ENCODE measurements at regions not wholly inside any gene's neighbourhood (a gene's known extent, or its start where the extent isn't known, plus 50 kb on each side); places are given as distances from the start of the nearest gene placed in this dataset.

DNA sequence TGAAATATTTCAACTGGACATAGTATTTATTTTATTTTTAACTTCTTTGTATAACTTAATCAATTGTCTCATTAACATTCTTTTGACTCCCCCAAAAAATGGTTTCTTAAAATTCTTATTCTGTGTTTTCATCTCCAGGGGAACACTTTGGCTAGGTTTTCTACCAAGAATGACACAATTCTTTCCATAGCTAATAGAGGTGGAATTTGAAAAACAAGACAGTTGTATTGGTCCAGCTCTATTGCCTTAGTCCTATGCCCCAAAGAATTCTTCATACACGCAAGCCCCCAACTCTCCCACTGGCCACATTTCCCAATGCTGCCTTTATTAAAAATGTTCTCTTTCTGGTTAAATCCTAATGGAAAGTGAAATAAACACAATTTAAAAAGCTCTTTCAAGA, 104.7 kb upstream of the PKDCC start:
- no peak for DNase-seq

DNA sequence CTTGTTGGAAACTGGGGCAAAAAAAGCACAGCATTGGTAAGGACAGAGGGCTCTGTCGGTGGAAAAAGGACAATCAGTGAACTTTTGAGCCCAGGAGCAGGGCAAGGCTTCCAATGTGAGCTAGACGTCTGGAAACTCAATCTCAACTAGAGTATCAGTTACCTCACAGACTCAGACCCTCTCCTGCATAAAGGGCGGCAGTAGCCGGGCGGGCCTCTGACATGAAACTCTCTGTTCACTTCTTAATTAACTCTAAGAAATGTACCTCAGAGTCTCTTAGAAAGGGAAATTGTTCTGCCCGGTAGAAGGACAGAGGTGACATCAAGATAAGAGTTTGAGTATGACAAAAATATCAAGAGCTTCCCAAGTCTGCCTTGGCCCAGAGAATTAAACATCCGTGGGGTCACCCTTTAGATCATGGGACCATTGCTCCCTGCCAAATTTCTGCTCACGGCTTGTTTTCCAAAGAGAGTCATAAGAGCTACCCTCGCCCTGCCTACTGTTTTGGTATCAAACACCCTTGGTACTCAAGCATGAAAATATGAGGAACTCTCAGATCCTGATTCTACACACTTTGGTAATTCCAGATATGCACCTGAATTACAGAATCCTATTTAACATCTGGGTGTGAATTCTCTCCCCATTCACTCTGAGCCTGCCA, 103.5 kb upstream of the PKDCC start:
- DNase-seq, result no peak

DNA sequence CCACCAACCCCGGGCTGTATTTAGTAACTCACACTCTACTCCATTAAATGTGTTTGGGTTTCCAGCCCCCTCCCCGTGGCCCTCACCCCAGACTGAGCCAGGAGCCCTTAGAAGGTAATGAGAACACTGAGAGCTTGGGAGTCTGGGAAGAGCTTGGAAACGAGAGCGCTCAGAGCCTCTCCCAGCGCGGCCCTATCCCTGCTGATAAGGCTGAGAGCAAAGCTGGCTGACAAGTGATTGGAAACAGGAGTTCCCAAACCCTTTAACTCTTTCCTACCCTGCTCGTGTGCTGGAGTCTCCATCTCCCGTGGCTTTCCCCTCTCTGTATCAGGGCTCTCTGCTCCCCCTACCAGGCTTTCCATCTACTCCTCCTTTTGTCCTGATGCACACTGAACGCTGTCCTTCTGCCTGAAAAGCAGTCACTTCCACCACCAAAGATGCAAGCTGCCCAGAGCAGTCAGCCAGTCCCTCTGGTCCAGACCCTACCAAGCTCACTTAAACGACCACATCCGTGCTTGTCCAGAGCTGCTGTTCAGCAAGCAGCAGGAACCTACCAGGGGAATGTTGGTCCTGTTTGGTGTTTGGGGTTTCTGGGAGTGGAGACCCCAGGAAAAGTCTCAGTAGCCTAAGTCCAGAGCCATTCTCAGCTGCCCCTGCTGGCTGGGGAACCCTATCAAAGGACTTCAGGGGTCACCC, 100.0 kb upstream of the PKDCC start:
- DNase-seq, result no peak

DNA sequence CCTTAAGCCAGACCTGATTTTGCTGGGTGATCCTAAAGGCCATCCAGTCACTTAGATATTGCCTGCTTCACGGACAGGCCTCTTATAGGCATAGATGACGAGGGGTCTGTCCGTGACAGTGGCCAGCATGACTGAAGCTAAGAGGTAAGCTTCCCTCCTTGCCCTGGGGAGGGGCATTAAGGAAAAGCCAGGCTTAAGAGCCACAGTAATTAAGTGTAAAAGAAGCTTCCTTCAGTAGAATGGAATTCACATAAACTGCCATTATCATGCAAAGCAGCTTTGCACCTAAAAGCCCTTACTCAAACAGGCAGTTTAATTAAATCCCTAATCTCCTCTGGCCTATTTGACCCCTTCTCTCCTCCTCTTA, 99.4 kb upstream of the PKDCC start:
- DNase-seq, result no peak

DNA sequence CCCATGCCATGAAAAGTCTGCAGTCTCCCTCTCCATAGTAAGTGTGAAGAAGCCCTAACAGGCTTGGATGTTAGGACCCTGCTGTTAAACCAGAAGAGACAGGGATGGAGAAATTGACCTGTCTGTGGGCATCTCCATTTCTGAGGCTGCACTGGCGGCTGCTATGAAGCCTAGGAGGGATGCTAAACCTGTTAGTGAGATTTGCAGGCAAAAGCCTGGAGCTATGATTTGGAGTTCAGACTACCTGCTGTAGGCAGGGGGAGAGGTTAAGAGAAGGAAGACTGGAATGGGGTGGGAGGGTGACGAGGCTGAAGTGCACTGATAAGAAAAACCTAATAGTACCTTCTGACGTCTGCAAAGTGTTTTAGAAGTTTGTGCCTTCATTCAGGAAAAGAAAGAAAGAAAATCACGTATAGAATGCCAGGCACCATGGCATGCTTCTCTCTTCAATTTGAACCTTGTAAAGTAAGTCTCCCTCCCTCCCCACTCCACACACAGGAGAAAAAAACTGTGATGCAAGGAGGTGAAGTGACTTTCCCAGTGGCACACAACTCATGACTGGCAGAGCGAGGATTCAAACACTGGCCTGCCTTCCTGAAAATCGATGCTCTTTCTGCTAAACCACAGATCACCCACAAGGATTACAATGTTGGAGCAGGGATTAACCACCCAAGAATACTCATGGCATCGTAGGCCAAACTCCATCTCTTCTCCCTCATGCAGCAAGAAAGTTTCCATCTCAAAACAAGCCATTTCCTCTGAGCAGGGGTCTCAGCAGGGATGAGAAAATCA, 98.5 kb upstream of the PKDCC start:
- no peak for DNase-seq

DNA sequence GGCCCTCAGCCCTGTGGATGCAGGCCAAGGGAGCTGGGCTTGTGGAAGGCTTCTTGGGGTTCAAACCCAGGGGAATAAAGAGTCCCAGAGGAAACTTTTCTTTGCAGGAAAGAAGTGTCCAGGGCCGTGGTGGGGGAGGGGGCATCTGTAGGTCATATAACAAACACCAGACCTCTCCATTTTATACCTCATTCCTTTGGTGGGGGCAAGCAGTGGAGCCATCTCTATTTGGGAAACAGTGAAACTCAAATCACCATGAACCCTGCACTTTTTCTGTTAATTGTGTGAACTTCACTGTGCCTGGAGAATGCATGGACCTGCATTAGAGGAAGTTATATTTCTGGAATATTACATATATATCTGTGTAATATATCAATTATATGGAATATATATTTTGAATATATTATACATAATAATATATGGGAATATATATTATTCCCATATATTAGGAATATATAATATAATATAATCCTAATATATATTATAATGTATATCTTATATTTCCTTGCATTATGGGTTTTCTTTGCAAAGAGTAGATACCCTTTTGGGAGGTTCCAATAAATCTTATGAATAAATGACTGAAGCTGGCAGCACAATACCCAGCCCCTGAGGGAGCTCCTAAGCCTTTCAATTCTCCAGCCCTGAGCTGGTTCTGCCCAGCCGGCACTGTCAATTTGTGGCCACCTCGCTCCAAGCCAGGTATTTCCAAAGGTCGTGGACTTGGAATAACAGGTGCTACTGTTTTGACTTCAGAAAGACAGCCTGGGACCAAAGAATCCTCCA, 97.7 kb upstream of the PKDCC start:
- no peak for DNase-seq

DNA sequence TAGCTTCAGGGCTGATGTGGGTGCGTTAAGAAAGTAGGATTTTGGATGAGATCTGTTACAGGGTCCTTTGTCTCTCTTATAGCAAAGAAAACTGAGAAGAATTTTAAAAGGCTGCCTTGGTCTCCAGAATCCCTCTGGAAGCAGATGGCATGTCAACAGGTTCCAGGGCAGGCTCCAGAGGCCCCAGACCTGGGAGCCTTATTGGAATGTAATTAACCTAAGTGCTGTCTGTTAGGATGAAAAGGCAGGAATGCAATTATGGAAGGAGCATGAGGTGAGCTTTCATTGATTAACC, 97.2 kb upstream of the PKDCC start:
- no peak for DNase-seq

DNA sequence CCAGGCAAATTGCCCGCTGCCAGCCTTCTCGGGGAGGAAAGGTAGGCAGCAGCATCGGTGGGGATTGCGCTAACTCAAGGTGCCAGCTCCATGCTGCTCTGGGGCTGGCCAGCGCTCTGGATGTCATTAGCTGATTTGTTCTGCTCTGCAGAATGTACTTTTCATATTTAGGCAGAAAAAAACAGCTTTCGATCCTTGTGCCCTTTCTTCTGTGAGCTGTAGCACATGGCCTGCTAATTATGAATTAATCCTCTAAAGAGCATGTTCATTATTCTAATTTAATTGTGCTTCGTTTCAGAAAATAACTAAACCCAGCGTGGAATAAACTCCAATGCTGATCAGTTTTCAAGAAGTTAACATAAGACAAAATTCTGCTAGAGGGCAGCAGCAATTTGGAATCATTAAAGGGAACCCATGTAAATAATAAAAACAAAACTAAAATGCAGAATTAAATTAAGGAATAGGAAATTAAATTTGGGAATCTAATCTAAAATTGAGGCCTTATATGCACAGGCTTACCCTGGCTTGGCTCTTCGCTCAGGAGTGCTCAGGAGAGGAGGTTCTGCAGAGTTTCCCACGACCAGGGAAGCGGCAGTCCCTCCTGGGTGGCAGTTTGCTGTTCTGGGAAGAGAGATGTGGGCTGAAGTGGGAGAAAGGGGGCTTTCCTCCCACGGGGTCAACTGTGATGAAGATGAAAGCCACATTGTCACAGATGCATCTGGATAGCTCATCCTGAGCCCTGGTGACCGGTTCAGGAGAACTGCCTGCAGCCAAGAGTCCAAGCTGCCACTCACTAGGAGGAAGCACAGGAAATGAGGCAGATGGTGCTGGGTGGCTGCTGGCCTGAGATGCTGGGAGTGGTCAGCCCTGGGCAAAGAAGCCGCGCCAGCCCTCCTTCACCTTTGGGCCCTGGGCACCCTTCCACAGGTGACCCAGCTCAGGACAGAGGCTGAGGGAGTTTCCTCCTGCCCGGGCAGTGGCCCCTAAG, 93.2 kb upstream of the PKDCC start:
- no peak for DNase-seq

DNA sequence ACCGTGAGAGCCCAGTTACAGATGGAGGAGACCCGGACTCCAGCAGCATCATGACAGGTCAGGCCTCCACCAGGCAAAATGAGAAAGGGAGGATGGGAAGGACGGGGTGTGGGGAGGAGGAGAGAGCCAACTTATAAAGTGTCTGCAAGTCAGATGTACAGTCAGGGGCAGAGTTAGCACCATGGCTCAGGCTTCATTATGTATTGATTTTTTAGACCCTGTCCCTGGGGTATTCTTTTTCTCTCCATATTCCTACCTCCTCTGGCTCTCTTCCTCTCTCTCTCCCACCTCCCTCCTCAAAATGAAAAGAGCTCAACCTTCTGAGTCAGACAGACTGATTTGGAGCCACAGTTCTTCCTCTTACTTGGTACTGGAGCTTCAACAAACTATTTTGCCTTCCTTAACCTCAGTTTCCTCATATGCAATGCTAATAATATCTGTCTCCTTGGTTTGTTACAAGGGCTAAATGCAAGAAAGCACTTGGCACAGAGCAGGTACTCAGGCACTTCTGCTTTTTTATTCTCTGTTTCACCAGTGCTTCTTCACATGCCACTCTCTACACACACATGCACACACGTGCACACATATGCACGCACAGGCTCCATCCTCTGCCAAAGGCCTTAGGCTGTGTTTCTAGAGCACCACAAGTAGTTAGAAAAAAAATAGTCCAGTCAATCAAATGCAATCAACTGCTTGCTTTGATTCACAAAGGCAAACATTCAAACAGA, 92.3 kb upstream of the PKDCC start:
- no peak for DNase-seq

DNA sequence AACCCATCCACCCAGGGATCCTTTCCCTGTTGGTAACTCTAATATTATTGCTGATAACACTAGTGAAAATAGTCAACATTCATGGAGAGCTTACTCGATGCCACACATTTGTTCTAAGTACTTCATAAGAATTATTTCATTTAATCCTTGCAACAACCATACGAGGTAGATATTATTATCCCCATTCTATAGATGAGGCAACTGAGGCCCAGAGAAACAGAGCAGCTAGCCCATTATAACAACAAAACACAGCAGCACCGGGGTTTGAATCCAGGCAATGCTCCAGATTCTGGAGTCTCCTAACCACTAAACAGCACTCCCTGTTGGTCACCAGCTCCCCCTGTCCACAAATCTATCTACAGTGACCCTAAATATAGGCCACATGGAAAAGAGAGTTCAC, 90.4 kb upstream of the PKDCC start:
- DNase-seq, result no peak

DNA sequence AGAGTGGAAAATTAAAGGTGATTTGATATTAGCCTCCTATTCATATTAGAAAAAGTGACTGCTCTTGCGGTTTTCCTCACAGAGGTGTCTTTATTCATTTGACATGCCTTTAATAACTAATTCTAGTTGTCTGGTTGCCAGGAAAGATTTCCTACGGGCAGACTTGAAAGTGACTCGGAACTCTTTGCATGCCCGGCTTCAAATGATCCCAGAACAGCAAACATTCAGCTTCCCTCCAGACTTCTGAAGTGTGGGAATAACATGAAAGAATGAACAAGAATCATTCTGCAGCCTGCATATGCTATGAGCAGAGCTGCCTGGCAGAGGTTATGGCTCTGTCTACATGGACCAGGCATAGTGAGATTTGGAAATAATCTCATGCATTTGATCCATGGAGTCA, 89.6 kb upstream of the PKDCC start:
- DNase-seq, result no peak

DNA sequence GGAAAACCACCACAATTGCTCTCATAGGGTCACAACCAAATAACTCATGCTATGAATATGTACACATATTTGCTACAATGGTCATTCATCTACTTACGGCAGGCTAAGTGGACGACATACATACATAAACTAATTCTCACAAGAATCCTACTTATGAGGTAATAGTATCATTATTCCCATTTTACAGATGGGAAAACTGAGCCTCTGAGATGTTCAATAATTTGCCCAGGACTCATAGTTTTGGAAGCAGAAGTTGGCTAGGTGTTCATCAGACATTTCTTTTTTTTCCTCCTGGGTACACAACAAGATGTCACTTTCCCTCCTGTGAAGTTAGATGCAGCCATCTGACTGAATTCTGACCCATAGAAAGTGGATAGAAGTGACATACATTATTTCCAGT, 89.0 kb upstream of the PKDCC start:
- no peak for DNase-seq

DNA sequence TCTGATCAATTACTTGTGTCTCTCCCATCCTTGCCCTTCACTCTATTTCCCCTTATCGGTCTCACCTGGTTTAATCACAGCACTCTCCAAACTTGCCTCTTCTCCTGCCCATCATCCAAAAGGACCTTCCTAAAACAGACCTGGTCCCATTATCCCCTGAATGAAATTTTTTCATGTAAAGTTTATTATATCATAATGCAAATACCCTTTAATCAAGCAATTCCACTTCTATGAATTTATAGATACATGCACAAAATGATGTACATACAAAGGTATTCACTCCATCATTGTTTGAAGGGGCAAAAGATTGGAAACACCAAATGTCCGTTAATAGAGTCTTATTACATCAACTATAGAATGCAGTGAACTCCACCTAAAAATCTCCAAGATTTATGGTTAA, 88.1 kb upstream of the PKDCC start:
- no peak for DNase-seq

DNA sequence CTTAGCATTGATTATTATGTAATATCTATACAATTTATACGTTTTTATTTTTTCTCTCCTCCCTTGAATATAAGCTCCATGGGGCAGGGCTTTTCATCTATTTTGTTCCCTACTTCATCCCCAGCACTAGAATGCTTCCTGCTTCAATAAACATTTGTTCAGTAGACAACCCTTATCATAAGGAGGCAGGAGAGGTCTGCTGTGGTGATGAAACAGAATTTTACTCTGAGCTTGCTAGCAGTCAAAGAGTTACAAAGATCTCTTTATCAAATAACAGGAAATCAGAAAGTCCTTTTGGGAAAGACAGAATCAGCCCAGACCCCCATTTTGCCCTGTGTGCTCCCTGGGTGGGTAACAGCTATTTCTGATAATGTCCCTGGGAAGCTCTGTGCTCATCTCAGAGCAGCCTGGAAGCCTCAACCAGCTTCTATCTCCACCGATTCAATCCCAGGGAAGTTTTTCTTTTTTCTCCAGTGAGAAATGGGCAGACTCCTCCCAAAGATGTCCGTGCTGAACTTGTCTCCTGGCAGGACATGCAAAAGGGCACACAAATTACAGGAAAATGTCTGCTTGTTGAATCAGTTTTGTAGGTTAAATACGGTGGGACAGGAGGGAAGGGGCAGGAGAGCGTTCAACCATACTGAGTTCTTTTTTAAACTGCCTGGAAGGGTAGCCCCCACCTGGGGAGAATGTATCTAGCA, 84.7 kb upstream of the PKDCC start:
- no peak for DNase-seq

DNA sequence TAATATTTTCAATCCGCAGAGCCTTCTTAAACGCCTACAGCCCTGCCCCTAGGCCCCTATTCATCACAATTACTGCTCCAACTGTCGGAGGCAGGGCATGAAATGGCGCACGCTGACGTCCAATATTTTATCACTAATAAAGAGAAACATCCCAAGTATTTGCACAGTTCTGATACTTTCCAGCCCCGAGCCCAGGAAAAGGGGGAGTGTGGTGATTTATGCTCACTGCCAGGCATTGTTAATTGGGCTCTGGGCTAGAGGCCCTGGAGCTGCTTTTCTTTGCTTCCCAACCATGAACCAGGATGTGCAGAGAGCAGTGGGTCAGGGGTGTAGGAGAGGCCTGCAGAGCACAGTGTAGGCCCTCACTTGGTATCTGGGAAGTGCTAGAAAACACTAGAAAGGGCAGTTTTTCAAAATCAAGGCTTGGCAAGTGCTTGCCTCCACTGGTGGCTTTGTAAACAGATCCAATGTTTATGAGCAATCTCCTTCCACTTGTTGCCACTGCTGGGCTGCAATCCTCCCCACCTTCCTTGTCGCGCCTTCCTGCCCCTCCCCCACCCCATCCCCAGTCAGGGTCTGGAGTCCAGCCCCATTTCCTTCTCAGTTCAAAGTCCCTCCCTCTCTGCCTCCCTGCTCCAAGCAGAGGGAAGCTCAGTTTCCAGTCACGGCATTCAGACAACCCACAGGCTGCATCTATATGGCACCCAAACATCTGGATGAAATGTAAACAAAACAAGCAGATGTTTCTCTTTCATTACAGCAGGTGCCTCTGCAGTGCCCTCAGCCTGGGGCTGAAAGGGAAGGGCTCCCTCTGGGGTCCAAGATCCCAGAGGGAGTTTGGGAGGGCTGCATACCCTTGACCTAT, 83.9 kb upstream of the PKDCC start:
- no peak for DNase-seq

DNA sequence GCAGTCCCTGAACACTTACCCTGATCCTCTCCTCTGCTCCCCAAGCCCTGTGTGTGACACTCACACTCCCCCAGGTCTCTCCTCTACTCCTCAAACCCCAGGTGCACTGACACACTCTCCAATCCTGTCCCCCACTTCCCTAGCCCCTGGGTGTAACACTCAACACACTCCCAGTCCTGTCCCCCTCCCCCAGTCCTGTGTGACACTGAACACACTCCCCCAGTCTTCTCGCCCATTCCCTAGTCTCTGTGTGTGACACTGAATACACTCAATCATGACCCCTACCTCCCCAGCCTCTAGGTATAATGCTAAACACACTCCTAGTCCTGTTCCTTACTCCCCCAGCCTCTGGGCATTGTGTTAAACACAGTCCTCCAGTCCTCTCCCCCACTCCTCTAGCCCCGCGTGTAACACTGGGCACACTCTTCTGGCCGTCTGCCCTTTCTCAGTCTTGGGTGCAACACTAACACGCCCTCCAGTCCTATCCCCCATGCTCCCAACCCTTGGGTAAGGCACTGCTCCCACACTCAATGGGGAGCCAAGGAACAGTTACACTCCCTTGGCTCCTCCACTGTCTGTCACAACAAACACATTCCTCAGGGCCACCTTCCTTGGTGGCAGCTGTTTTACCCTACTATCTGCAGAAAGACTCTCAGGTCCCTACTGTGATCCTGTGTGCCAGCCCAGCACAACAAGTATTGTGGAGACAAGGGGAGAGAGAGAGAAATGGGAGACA, 82.5 kb upstream of the PKDCC start:
- no peak for DNase-seq

DNA sequence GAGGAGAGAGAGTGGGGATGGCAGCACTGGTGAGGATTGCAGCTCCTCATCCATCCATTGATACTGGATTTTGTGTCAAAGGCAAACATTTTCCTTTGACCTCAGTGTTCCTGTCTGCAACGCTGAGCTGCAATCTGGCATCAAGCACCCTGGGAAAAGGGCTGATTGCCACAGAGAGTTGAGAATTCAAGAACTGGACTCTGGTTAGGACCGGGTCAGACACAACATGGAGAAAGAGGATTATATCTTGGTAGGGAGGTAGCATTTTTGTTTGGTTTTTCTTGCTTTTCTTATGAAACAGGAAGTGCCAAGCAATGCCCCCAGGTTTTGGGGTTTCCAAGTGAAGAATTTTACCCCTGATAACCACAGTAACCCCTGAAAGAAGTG, 81.9 kb upstream of the PKDCC start:
- DNase-seq, result no peak

DNA sequence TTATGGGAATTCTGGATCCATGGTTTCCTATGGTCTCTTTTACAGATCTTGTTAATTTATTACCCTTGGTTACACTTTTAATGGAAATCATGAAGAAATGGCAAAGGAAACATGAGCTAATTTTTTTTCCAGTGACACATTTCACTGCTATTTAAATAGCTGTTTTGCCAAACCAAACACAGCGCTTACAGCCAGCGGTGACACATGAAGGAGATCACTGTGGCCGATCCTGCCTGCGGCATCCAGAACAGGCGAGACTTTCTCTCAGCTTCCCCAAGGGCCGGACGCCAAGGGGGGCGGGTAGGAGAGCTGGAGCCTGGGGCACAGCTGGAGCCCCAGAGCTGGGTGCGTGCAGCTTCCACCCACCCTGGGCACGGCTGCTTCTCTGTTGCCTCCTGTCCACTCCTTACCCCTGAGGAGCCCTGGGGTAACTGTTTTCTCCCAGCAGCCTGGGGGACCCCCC, 81.4 kb upstream of the PKDCC start:
- DNase-seq, result peak; percentile 47

DNA sequence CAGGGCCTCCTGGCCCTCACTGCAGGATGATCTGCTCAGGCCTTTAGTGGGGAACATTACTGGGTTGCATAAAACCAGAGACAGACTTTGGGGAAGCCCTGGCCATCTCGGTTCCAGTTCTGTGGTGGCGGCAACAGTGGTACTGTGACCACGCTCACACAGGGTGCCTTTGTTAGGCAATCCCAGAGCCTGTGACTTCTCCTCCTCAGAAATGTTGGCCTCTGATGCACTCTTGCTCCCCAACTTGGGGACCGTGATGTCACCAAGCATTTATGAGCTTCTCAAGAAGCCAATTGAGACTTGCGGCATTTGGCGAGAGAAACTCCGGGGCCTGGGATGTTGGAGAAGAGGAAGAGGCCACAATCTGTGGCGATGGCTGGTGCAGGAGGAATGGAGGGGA, 80.9 kb upstream of the PKDCC start:
- DNase-seq, result no peak
